WTC11 (cell line): ENCODE measurements at regions not wholly inside any gene's neighbourhood (a gene's known extent, or its start where the extent isn't known, plus 50 kb on each side); places are given as distances from the start of the nearest gene placed in this dataset.

Source experiments
- ATAC-seq: fragments of 200-7000 bp; cut with Tn5 transposase; 2 replicates; pipeline ENCODE4 v1.10.0; 2021; ENCODE audit warnings: mild to moderate bottlenecking, moderate library complexity
- CTCF ChIA-PET: fragments of 300-600 bp; sonication (Branson Sonifier 250); formaldehyde crosslinking; loops from one replicate; lab custom pipeline; 2021; ENCODE audit warnings: antibody characterized with exemption; lab: Charles Lee
- POLR2A ChIA-PET: fragments of 350-600 bp; sonication (Branson Sonifier 250); formaldehyde crosslinking; loops from one replicate; lab custom pipeline; 2021; ENCODE audit warnings: antibody characterized with exemption; lab: Charles Lee
- DNase-seq: peaks from one replicate; pipeline ENCODE4 v3.0.0; 2021; ENCODE audit warnings: low spot score
- H3K27ac Mint-ChIP-seq: 2 replicates; pipeline ENCODE4 v1.8.0; 2021; ENCODE audit warnings: mixed read lengths
- H3K27me3 Mint-ChIP-seq: 2 replicates; pipeline ENCODE4 v1.8.0; 2021; ENCODE audit warnings: low read depth, mild to moderate bottlenecking, moderate library complexity, mixed read lengths
- H3K36me3 Mint-ChIP-seq: 2 replicates; pipeline ENCODE4 v1.8.0; 2021; ENCODE audit warnings: mixed read lengths
- H3K4me1 Mint-ChIP-seq: 2 replicates; pipeline ENCODE4 v1.8.0; 2022; ENCODE audit warnings: mixed read lengths
- H3K4me3 Mint-ChIP-seq: 2 replicates; pipeline ENCODE4 v1.8.0; 2021; ENCODE audit warnings: mild to moderate bottlenecking, moderate library complexity, mixed read lengths
- H3K9me3 Mint-ChIP-seq: 2 replicates; pipeline ENCODE4 v1.8.0; 2021; ENCODE audit warnings: mixed read lengths
- AFF4 ChIP-seq: sonication (generic); formaldehyde crosslinking; IDR thresholded peaks from 2 replicates; pipeline ENCODE4 v1.8.1; 2023; ENCODE audit warnings: mild to moderate bottlenecking, missing genetic modification reagents, borderline replicate concordance
- ARID4B ChIP-seq: sonication (generic); formaldehyde crosslinking; IDR thresholded peaks from 2 replicates; pipeline ENCODE4 v1.8.0; 2023; ENCODE audit warnings: missing genetic modification reagents, mild to moderate bottlenecking, borderline replicate concordance
- ELF4 ChIP-seq: sonication (generic); formaldehyde crosslinking; IDR thresholded peaks from 2 replicates; pipeline ENCODE4 v1.8.1; 2022; ENCODE audit warnings: low read depth, mild to moderate bottlenecking, moderate library complexity, missing genetic modification reagents
- ESRRA ChIP-seq: sonication (generic); formaldehyde crosslinking; IDR thresholded peaks from 2 replicates; pipeline ENCODE4 v1.8.1; 2022; ENCODE audit warnings: mild to moderate bottlenecking, missing genetic modification reagents, borderline replicate concordance
- FOXK1 ChIP-seq: sonication (generic); formaldehyde crosslinking; IDR thresholded peaks from 2 replicates; pipeline ENCODE4 v1.8.0; 2022; ENCODE audit warnings: mild to moderate bottlenecking, moderate library complexity, missing genetic modification reagents
- SMAD4 ChIP-seq: sonication (generic); formaldehyde crosslinking; IDR thresholded peaks from 2 replicates; pipeline ENCODE4 v1.8.0; 2022; ENCODE audit warnings: mild to moderate bottlenecking, missing genetic modification reagents
- USF1 ChIP-seq: sonication (generic); formaldehyde crosslinking; IDR thresholded peaks from 2 replicates; pipeline ENCODE4 v1.8.0; 2022; ENCODE audit warnings: mild to moderate bottlenecking, missing genetic modification reagents
- USF2 ChIP-seq: sonication (generic); formaldehyde crosslinking; IDR thresholded peaks from 2 replicates; pipeline ENCODE4 v1.8.1; 2023; ENCODE audit warnings: mild to moderate bottlenecking, missing genetic modification reagents, moderate library complexity
- ZNF138 ChIP-seq: sonication (generic); formaldehyde crosslinking; conservative IDR thresholded peaks from 2 replicates; pipeline ENCODE4 v1.8.1; 2022; ENCODE audit warnings: mild to moderate bottlenecking, moderate library complexity, missing genetic modification reagents
- ZNF219 ChIP-seq: sonication (generic); formaldehyde crosslinking; IDR thresholded peaks from 2 replicates; pipeline ENCODE4 v1.8.0; 2023; ENCODE audit warnings: missing genetic modification reagents, mild to moderate bottlenecking, borderline replicate concordance
- ZNF232 ChIP-seq: sonication (generic); formaldehyde crosslinking; IDR thresholded peaks from 2 replicates; pipeline ENCODE4 v1.8.0; 2022; ENCODE audit warnings: mild to moderate bottlenecking, missing genetic modification reagents
- ZNF671 ChIP-seq: fragments of 250-450 bp; sonication (Bioruptor Pico); IDR thresholded peaks from 2 replicates; pipeline ENCODE4 v1.8.0; 2021; ENCODE audit warnings: mild to moderate bottlenecking
- TF ChIP-seq, protein P1 (sequence below): sonication (generic); formaldehyde crosslinking; IDR thresholded peaks from 2 replicates; pipeline ENCODE4 v1.8.0; 2023; ENCODE audit warnings: mild to moderate bottlenecking, missing genetic modification reagents
- TF ChIP-seq, protein P2 (sequence below): sonication (generic); formaldehyde crosslinking; IDR thresholded peaks from 2 replicates; pipeline ENCODE4 v1.8.1; 2022; ENCODE audit warnings: mild to moderate bottlenecking, missing genetic modification reagents, moderate library complexity, borderline replicate concordance

DNA sequence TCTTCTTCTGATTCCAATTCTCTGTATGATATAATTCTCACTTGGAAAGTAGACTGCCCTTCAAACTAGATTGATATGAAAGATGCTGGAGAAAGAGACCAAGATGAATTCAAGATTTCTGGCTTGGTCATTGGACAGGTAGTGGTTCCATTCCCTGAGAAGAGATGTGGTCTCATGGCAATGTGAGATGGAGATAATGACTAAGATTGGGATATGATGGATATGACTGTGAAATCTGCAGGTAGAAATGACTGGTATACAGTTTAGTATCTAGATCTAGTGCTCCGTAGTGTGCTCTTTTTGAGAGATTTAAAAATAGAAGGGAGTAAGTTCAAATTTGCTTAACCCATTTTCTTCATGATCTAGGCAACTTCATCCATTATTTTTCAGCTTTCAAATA lies 425.4 kb upstream of the TRIB2 start (continued):
- TF ChIP-seq, protein P1, sequence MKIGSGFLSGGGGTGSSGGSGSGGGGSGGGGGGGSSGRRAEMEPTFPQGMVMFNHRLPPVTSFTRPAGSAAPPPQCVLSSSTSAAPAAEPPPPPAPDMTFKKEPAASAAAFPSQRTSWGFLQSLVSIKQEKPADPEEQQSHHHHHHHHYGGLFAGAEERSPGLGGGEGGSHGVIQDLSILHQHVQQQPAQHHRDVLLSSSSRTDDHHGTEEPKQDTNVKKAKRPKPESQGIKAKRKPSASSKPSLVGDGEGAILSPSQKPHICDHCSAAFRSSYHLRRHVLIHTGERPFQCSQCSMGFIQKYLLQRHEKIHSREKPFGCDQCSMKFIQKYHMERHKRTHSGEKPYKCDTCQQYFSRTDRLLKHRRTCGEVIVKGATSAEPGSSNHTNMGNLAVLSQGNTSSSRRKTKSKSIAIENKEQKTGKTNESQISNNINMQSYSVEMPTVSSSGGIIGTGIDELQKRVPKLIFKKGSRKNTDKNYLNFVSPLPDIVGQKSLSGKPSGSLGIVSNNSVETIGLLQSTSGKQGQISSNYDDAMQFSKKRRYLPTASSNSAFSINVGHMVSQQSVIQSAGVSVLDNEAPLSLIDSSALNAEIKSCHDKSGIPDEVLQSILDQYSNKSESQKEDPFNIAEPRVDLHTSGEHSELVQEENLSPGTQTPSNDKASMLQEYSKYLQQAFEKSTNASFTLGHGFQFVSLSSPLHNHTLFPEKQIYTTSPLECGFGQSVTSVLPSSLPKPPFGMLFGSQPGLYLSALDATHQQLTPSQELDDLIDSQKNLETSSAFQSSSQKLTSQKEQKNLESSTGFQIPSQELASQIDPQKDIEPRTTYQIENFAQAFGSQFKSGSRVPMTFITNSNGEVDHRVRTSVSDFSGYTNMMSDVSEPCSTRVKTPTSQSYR: no peak
- TF ChIP-seq ZNF671 (CRISPR knock-in tag): no peak
- no peak for TF ChIP-seq ESRRA (CRISPR knock-in tag)
- TF ChIP-seq SMAD4 (CRISPR knock-in tag): no peak

GRCh38 chr2:12293874-12294273 lies 422.9 kb upstream of the TRIB2 start:
- POLR2A ChIA-PET: no interaction called here
- ATAC-seq (no peak), DNase-seq (no peak)
- CTCF ChIA-PET: no interaction called here
- H3K27ac Mint-ChIP-seq: no peak overlapping the region
- H3K9me3 Mint-ChIP-seq: peaks cover 7% of the 10 kb centered on the region; the same call in 1 of the 2 replicates
- no peaks in the 10 kb centered on the region for H3K4me1 Mint-ChIP-seq
- TF ChIP-seq USF2: no peak
- no peak for TF ChIP-seq ZNF219 (CRISPR knock-in tag)
- no peak for TF ChIP-seq AFF4 (CRISPR knock-in tag)
- TF ChIP-seq ZNF232: no peak
- no peak for TF ChIP-seq USF1
- TF ChIP-seq, protein P2, sequence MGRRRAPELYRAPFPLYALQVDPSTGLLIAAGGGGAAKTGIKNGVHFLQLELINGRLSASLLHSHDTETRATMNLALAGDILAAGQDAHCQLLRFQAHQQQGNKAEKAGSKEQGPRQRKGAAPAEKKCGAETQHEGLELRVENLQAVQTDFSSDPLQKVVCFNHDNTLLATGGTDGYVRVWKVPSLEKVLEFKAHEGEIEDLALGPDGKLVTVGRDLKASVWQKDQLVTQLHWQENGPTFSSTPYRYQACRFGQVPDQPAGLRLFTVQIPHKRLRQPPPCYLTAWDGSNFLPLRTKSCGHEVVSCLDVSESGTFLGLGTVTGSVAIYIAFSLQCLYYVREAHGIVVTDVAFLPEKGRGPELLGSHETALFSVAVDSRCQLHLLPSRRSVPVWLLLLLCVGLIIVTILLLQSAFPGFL (CRISPR knock-in tag): no peak
- no peak for TF ChIP-seq ZNF138 (CRISPR knock-in tag)
- no peak for TF ChIP-seq ELF4
- no peak for TF ChIP-seq FOXK1 (CRISPR knock-in tag)
- no peak for TF ChIP-seq ARID4B (CRISPR knock-in tag)
- TF ChIP-seq, all 79 proteins: peak for 0
- Mint-ChIP-seq H3K4me3 (no peak overlapping the region), H3K36me3 (no peaks in the 10 kb centered on the region), H3K27me3 (no peaks in the 10 kb centered on the region)
